GM12874 (cell line): ENCODE measurements at regions not wholly inside any gene's neighbourhood (a gene's known extent, or its start where the extent isn't known, plus 50 kb on each side); places are given as distances from the start of the nearest gene placed in this dataset.

Experiments
- CTCF ChIP-seq: IDR thresholded peaks from 2 replicates; pipeline ENCODE4 v1.5.1; 2011; ENCODE audit warnings: low read depth, mild to moderate bottlenecking, control low read depth, low read length, moderate library complexity; ENCODE audit not compliant: insufficient read depth

- TF ChIP-seq CTCF: no peak
These were observed 365.8 kb upstream of the UMPS start for GRCh38 chr3:124364317-124365020.

GRCh38 chr3:124372775-124373174, 357.5 kb upstream of the UMPS start:
- no peak for TF ChIP-seq CTCF

GRCh38 chr3:124373524-124373923, 356.7 kb upstream of the UMPS start:
- TF ChIP-seq CTCF: no peak

GRCh38 chr3:124374583-124374982, 355.7 kb upstream of the UMPS start:
- TF ChIP-seq CTCF: no peak

- no peak for TF ChIP-seq CTCF
These were observed 348.5 kb upstream of the UMPS start for GRCh38 chr3:124381575-124382333.

- no peak for TF ChIP-seq CTCF
These were observed 347.2 kb upstream of the UMPS start for GRCh38 chr3:124383051-124383450.

GRCh38 chr3:124383846-124384466, 346.3 kb upstream of the UMPS start:
- TF ChIP-seq CTCF: no peak
